Spleen (tissue), 11 donors: ENCODE measurements at regions not wholly inside any gene's neighbourhood (a gene's known extent, or its start where the extent isn't known, plus 50 kb on each side); places are given as distances from the start of the nearest gene placed in this dataset.

Experiments
- DNase-seq: peaks from one replicate; pipeline ENCODE4 v3.0.0-alpha.2; 2020
- H3K27ac ChIP-seq, 8 donors: fragments of 200-600 bp; sonication (generic) in 7 of 8; 1 replicate in 4 of 8; 2 replicates in 4 of 8; pipeline versions ENCODE4 v1.5.0 to v1.8.0; 2016 to 2021; ENCODE audit warnings: inconsistent platforms in 4 of 8, mild to moderate bottlenecking in 4 of 8, moderate library complexity in 1 of 8
- H3K27me3 ChIP-seq, 7 donors: fragments of 200-600 bp; sonication (generic) in 6 of 7; replicated peaks in 1 of 7; 1 replicate in 4 of 7; 2 replicates in 3 of 7; pipeline versions ENCODE4 v1.5.0 to v1.8.0; 2016 to 2021; ENCODE audit warnings: inconsistent platforms in 3 of 7, mild to moderate bottlenecking in 1 of 7
- H3K36me3 ChIP-seq, 6 donors: fragments of 200-600 bp; sonication (generic) in 5 of 6; 1 replicate in 4 of 6; 2 replicates in 2 of 6; pipeline versions ENCODE4 v1.5.0 to v1.8.0; 2016 to 2021; ENCODE audit warnings: inconsistent platforms in 2 of 6
- H3K4me1 ChIP-seq, 6 donors: fragments of 200-600 bp; sonication (generic) in 5 of 6; 1 replicate in 3 of 6; 2 replicates in 3 of 6; pipeline versions ENCODE4 v1.5.0 to v1.8.0; 2016 to 2021; ENCODE audit warnings: inconsistent platforms in 3 of 6
- H3K4me3 ChIP-seq, 8 donors: fragments of 200-600 bp; sonication (generic) in 7 of 8; 1 replicate in 4 of 8; 2 replicates in 4 of 8; pipeline versions ENCODE4 v1.5.0 to v1.8.0; 2016 to 2021; ENCODE audit warnings: inconsistent platforms in 4 of 8, mild to moderate bottlenecking in 4 of 8, moderate library complexity in 2 of 8
- H3K9me3 ChIP-seq, 8 donors: fragments of 200-600 bp; sonication (generic) in 7 of 8; 1 replicate in 4 of 8; 2 replicates in 4 of 8; pipeline versions ENCODE4 v1.5.0 to v1.8.0; 2016 to 2021; ENCODE audit warnings: inconsistent platforms in 4 of 8
- POLR2A ChIP-seq, 3 donors: fragments of 450-650 bp; IDR thresholded peaks; one replicate each; pipeline ENCODE4 v1.5.1; 2017; ENCODE audit warnings: antibody characterized with exemption in 3 of 3, mild to moderate bottlenecking in 1 of 3
- POLR2AphosphoS5 ChIP-seq, 3 donors: sonication (generic); formaldehyde crosslinking; IDR thresholded peaks; one replicate each; pipeline ENCODE4 v1.5.1; 2017; ENCODE audit warnings: antibody characterized with exemption in 3 of 3
- whole genome bisulfite sequencing, 5 donors: extraction: QIAGEN DNeasy Blood & Tissue Kit in 3 of 5; methylation state at CpG; one replicate each; pipeline versions ENCODE4 v1.1.5 to v1.1.7; 2013 to 2018; 5-methylcytosine and 5-hydroxymethylcytosine counted together
- intact Hi-C: fragments of 100-400 bp; cut with DNase I; formaldehyde crosslinking; loops from one replicate; pipeline ENCODE4 v1.15.0; 2023; ENCODE audit warnings: low total_unique reads
- TF ChIP-seq, protein P1 (sequence below), 11 experiments: fragments of 200-600 bp in 7 of 11; fragments of 450-650 bp in 4 of 11; sonication (generic) in 4 of 11; IDR thresholded peaks in 8 of 11; conservative IDR thresholded peaks in 3 of 11; 1 replicate in 7 of 11; 2 replicates in 4 of 11; pipeline versions ENCODE4 v1.4.0 to v1.8.0; 2016 to 2021; ENCODE audit warnings: antibody characterized with exemption in 11 of 11, inconsistent platforms in 4 of 11, mild to moderate bottlenecking in 1 of 11
- donor health status: healthy with polysubstance abuse.
- donor health status: DM: no; HTN: no; CAD: no; lungs with moderate emphysema.
- donor health status: DM: no; HTN: no; CAD: no.
- donor health status: Bipolar disorder and iron deficiency.
- donor health status: healthy.
- donor health status: DM: no; HTN: no; CAD: no.
- donor health status: DM: yes; HTN: yes; CAD: no.

DNA sequence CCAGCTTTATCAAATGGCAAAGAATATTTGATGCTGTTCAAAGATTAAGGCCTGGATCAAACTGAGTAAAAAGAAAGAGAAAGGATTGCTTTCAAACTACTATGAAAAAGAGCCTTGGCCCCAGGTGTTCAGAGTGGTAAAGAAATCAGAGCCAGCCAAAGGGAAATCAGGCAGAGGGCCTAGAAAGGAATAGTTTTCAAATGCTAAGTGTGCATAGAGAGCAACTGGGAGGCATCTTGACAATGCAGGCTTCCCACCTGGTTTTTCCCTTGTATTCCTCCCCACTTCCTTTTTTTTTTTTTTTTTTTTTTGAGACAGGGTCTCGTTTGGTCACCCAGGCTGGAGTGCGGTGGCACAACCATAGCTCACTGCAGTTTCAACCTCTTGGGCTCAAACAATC is 340.2 kb upstream of the ADAMTS9 start:
- intact Hi-C loops: no loop called here
- H3K27me3 ChIP-seq: no peaks in the 10 kb centered on the region
- no peak overlapping the region for H3K27ac ChIP-seq
- no peak for TF ChIP-seq POLR2A (IDR thresholded peaks at IDR 0.05)
- no peak for TF ChIP-seq POLR2AphosphoS5 (IDR thresholded peaks at IDR 0.05)
- TF ChIP-seq, protein P1, sequence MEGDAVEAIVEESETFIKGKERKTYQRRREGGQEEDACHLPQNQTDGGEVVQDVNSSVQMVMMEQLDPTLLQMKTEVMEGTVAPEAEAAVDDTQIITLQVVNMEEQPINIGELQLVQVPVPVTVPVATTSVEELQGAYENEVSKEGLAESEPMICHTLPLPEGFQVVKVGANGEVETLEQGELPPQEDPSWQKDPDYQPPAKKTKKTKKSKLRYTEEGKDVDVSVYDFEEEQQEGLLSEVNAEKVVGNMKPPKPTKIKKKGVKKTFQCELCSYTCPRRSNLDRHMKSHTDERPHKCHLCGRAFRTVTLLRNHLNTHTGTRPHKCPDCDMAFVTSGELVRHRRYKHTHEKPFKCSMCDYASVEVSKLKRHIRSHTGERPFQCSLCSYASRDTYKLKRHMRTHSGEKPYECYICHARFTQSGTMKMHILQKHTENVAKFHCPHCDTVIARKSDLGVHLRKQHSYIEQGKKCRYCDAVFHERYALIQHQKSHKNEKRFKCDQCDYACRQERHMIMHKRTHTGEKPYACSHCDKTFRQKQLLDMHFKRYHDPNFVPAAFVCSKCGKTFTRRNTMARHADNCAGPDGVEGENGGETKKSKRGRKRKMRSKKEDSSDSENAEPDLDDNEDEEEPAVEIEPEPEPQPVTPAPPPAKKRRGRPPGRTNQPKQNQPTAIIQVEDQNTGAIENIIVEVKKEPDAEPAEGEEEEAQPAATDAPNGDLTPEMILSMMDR (IDR thresholded peaks at IDR 0.05 in 8 of 11, conservative IDR thresholded peaks at IDR 0.05 in 3 of 11): no peak
- H3K36me3 ChIP-seq: no peaks in the 10 kb centered on the region
- peaks cover 0 to 12% (median 3%) of the 10 kb centered on the region in 8 donors for H3K9me3 ChIP-seq
- DNase-seq: no peak
- no peaks in the 10 kb centered on the region for H3K4me1 ChIP-seq
- WGBS, 5 donors: 77 to 93% (median 83%) methylated on average over 2 of the region's 2 CpGs
- no peak overlapping the region for H3K4me3 ChIP-seq

DNA sequence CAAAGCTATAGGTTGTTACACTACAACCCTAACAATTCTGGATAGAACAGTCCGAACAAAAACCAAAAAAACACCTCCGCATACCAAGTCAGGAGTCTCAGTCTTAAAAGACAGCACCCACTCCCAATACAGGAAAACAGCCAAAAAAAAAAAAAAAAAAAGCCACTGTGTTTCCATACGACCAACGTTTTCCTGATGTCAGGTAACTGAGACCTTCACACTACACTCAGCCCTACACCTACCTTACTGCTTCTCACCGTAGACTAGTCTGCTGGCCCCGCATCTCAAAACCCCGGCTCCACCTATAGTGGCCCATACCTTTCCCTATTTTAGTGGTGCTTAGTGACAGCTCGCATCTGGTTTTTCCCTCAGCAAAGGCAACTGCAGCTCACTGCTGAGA is 339.5 kb upstream of the ADAMTS9 start:
- Histone ChIP-seq H3K27ac (no peak overlapping the region), H3K27me3 (no peaks in the 10 kb centered on the region), H3K36me3 (no peaks in the 10 kb centered on the region), H3K9me3 (peaks cover 0 to 12% (median 3%) of the 10 kb centered on the region in 8 donors), H3K4me1 (no peaks in the 10 kb centered on the region), H3K4me3 (no peak overlapping the region)
- 67 to 88% (median 78%) methylated on average over 8 of the region's 8 CpGs for WGBS, 5 donors
- no peak for TF ChIP-seq POLR2AphosphoS5 (IDR thresholded peaks at IDR 0.05)
- TF ChIP-seq, protein P1 (IDR thresholded peaks at IDR 0.05 in 8 of 11, conservative IDR thresholded peaks at IDR 0.05 in 3 of 11): no peak
- TF ChIP-seq POLR2A (IDR thresholded peaks at IDR 0.05): no peak
- no peak for DNase-seq
- intact Hi-C loops: no loop called here

DNA sequence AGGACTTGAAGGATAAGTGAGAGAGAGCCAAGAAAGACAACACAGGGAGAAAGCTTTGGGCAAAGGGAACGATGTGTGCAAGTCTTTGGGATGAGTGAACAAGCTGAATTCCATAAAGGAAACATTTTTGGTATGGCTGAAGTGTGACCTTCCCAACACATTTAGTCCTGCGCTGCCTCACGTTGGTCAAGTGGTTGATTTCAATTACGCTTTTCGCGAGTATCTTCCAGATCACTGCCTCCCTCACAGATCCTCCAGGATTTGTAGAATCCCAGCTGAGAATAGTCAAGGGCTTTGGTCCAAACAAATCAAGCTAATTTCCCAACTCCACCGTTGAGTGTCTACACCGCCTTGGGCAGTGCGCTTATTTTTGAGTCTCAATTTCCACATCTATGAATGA is 338.4 kb upstream of the ADAMTS9 start:
- 82 to 92% (median 89%) methylated on average over 9 of the region's 9 CpGs for WGBS, 5 donors
- peaks cover 0 to 12% (median 3%) of the 10 kb centered on the region in 8 donors for H3K9me3 ChIP-seq
- DNase-seq: no peak
- H3K36me3 ChIP-seq: no peaks in the 10 kb centered on the region
- H3K4me1 ChIP-seq: no peaks in the 10 kb centered on the region
- H3K4me3 ChIP-seq: no peak overlapping the region
- TF ChIP-seq POLR2AphosphoS5 (IDR thresholded peaks at IDR 0.05): no peak
- intact Hi-C loops: no loop called here
- H3K27me3 ChIP-seq: no peaks in the 10 kb centered on the region
- no peak overlapping the region for H3K27ac ChIP-seq

DNA sequence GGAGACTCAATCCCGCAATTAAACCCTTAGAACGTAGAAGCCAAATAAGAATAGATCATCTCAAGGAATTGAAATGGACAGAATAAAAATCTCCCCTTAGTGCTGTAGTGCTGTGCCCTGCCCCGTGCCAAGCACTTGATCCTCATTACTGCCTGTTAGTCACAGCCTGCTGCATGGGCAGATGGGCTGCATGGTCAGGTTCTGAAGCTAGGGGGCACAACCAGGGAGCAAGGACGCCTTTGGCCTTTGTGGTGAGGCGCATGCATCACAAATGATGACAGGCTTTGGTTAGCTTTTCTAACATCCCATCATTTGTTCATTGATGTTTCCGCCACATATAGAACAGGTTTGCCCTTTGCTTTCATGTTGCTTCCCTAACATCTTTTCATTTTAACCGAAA is 336.3 kb upstream of the ADAMTS9 start:
- H3K4me1 ChIP-seq: no peaks in the 10 kb centered on the region
- H3K27me3 ChIP-seq: no peaks in the 10 kb centered on the region
- TF ChIP-seq POLR2A (IDR thresholded peaks at IDR 0.05) (no peak), POLR2AphosphoS5 (IDR thresholded peaks at IDR 0.05) (no peak)
- TF ChIP-seq, protein P1 (IDR thresholded peaks at IDR 0.05 in 8 of 11, conservative IDR thresholded peaks at IDR 0.05 in 3 of 11): no peak
- no peaks in the 10 kb centered on the region for H3K36me3 ChIP-seq
- intact Hi-C loops: no loop called here
- DNase-seq: no peak
- H3K27ac ChIP-seq: no peak overlapping the region
- no peak overlapping the region for H3K4me3 ChIP-seq
- peaks cover 0 to 10% (median 0%) of the 10 kb centered on the region in 8 donors for H3K9me3 ChIP-seq
- 79 to 95% (median 91%) methylated on average over 7 of the region's 7 CpGs for WGBS, 5 donors
